ENCODE measurements at regions not wholly inside any gene's neighbourhood (a gene's known extent, or its start where the extent isn't known, plus 50 kb on each side); places are given as distances from the start of the nearest gene placed in this dataset.

GRCh38 chr13:71935166-71935840 lies 68.3 kb upstream of the DACH1 start:
- DNase-seq (ENCODE audit: low spot score) = no peak
- in situ Hi-C loops (cut with MboI; ENCODE audit: low pct_unique_long_range_greater_than_20kb, low sequenced_read_pairs, unreplicated experiment) = no loop called here

GRCh38 chr13:71924931-71925330 lies 57.9 kb upstream of the DACH1 start:
- DNase-seq (ENCODE audit: low spot score) = no peak
- TF ChIP-seq, protein P1, sequence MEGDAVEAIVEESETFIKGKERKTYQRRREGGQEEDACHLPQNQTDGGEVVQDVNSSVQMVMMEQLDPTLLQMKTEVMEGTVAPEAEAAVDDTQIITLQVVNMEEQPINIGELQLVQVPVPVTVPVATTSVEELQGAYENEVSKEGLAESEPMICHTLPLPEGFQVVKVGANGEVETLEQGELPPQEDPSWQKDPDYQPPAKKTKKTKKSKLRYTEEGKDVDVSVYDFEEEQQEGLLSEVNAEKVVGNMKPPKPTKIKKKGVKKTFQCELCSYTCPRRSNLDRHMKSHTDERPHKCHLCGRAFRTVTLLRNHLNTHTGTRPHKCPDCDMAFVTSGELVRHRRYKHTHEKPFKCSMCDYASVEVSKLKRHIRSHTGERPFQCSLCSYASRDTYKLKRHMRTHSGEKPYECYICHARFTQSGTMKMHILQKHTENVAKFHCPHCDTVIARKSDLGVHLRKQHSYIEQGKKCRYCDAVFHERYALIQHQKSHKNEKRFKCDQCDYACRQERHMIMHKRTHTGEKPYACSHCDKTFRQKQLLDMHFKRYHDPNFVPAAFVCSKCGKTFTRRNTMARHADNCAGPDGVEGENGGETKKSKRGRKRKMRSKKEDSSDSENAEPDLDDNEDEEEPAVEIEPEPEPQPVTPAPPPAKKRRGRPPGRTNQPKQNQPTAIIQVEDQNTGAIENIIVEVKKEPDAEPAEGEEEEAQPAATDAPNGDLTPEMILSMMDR (IDR thresholded peaks at IDR 0.05; ENCODE audit: extremely low read depth, insufficient read depth, missing control alignments) = no peak
- in situ Hi-C loops (cut with MboI; ENCODE audit: low pct_unique_long_range_greater_than_20kb, low sequenced_read_pairs, unreplicated experiment) = no loop called here

More at GRCh38 chr13:71935166-71935840, 68.3 kb upstream of the DACH1 start:
- TF ChIP-seq, protein P1 (IDR thresholded peaks at IDR 0.05; ENCODE audit: extremely low read depth, insufficient read depth, missing control alignments) = no peak

- in situ Hi-C loops (cut with MboI; ENCODE audit: low pct_unique_long_range_greater_than_20kb, low sequenced_read_pairs, unreplicated experiment) = no loop called here
- TF ChIP-seq, protein P1 (IDR thresholded peaks at IDR 0.05; ENCODE audit: extremely low read depth, insufficient read depth, missing control alignments) = no peak
- no peak for DNase-seq (ENCODE audit: low spot score)
These were observed 55.2 kb upstream of the DACH1 start for GRCh38 chr13:71922194-71922593.
